SKM-1 treated with dmso at 0.1 percent for 144 hours (cell line): ENCODE measurements at regions not wholly inside any gene's neighbourhood (a gene's known extent, or its start where the extent isn't known, plus 50 kb on each side); places are given as distances from the start of the nearest gene placed in this dataset.
"Not testable (repeated sequence)": the region's sequence is repeated elsewhere in the genome, so short reads cannot be mapped to it uniquely, and the experiment has no call there.

Experiments used
- DNase-seq: peaks from one replicate; lab custom pipeline; 2025; ENCODE audit not compliant: unreplicated experiment; lab: John Stamatoyannopoulos, UW

GRCh38 chr2:18993756-18994338, 364.6 kb downstream of the OSR1 start:
- no peak for DNase-seq

- DNase-seq: no peak
Measured at GRCh38 chr2:18991177-18992168, 366.9 kb downstream of the OSR1 start.

GRCh38 chr2:18988631-18989232, 369.7 kb downstream of the OSR1 start:
- DNase-seq: no peak

- no peak for DNase-seq
Measured at GRCh38 chr2:18987592-18988073, 370.8 kb downstream of the OSR1 start.

- DNase-seq: no peak
Measured at GRCh38 chr2:18987016-18987415, 371.4 kb downstream of the OSR1 start.

- DNase-seq: no peak
Measured at GRCh38 chr2:18986046-18986445, 372.4 kb downstream of the OSR1 start.

- DNase-seq: no peak
Measured at GRCh38 chr2:18980786-18981430, 377.5 kb downstream of the OSR1 start.

- DNase-seq: no peak
Measured at GRCh38 chr2:18980104-18980785, 378.2 kb downstream of the OSR1 start.

GRCh38 chr2:18977409-18977808, 381.0 kb downstream of the OSR1 start:
- no peak for DNase-seq

- no peak for DNase-seq
Measured at GRCh38 chr2:18976168-18976961, 382.1 kb downstream of the OSR1 start.

GRCh38 chr2:18975506-18976167, 382.8 kb downstream of the OSR1 start:
- no peak for DNase-seq

- DNase-seq: no peak
Measured at GRCh38 chr2:18971628-18972027, 382.3 kb upstream of the NT5C1B start.

GRCh38 chr2:18971069-18971378, 381.7 kb upstream of the NT5C1B start:
- DNase-seq: no peak

- no peak for DNase-seq
Measured at GRCh38 chr2:18966131-18966530, 376.8 kb upstream of the NT5C1B start.

- not testable (repeated sequence) for DNase-seq
Measured at GRCh38 chr2:18963739-18964256, 374.4 kb upstream of the NT5C1B start.

GRCh38 chr2:18961991-18962421, 372.6 kb upstream of the NT5C1B start:
- no peak for DNase-seq

GRCh38 chr2:18959952-18960717, 370.8 kb upstream of the NT5C1B start:
- peak; percentile 82 for DNase-seq

- no peak for DNase-seq
Measured at GRCh38 chr2:18959200-18959599, 369.8 kb upstream of the NT5C1B start.
